ENCODE measurements at regions not wholly inside any gene's neighbourhood (a gene's known extent, or its start where the extent isn't known, plus 50 kb on each side); places are given as distances from the start of the nearest gene placed in this dataset.

- Histone ChIP-seq H3K9me3 (ENCODE audit: control insufficient read depth in 2 of 2, low read length in 2 of 2) (no peaks in the 10 kb centered on the region), H3K27me3 (ENCODE audit: control insufficient read depth, insufficient read depth, low read length) (peaks cover 2% of the 10 kb centered on the region), H3K4me1 (ENCODE audit: control insufficient read depth, insufficient read depth, low read length, poor library complexity, severe bottlenecking) (no peaks in the 10 kb centered on the region), H3K36me3 (ENCODE audit: control insufficient read depth, insufficient read depth, low read length) (no peaks in the 10 kb centered on the region), H3K27ac (ENCODE audit: insufficient read depth, low read length, poor library complexity, severe bottlenecking) (no peak overlapping the region), H3K4me3 (ENCODE audit: low read depth, low read length) (no peak overlapping the region)
- H3K27me3 Mint-ChIP-seq: peaks cover 17% of the 10 kb centered on the region
- no peaks in the 10 kb centered on the region for H3K4me1 Mint-ChIP-seq
- peaks cover 0 to 2% (median 0%) of the 10 kb centered on the region in 7 donors for H3K9me3 Mint-ChIP-seq
- ATAC-seq (ENCODE audit: low read depth in 2 of 2) (no peak), DNase-seq (no peak)
- H3K27ac Mint-ChIP-seq: no peak overlapping the region
- H3K4me3 Mint-ChIP-seq: no peak overlapping the region
- no peaks in the 10 kb centered on the region for H3K36me3 Mint-ChIP-seq
Observed at GRCh38 chr5:154117050-154117449, 73.5 kb upstream of the GALNT10 start.

GRCh38 chr5:154117930-154118329 lies 72.6 kb upstream of the GALNT10 start:
- ATAC-seq (ENCODE audit: low read depth in 2 of 2): no peak
- no peaks in the 10 kb centered on the region for H3K36me3 ChIP-seq (ENCODE audit: control insufficient read depth, insufficient read depth, low read length)
- H3K9me3 ChIP-seq (ENCODE audit: control insufficient read depth in 2 of 2, low read length in 2 of 2): no peaks in the 10 kb centered on the region
- H3K36me3 Mint-ChIP-seq: no peaks in the 10 kb centered on the region
- H3K4me3 Mint-ChIP-seq: no peak overlapping the region
- H3K27me3 Mint-ChIP-seq: peaks cover 20% of the 10 kb centered on the region
- H3K4me1 ChIP-seq (ENCODE audit: control insufficient read depth, insufficient read depth, low read length, poor library complexity, severe bottlenecking): no peaks in the 10 kb centered on the region
- H3K27me3 ChIP-seq (ENCODE audit: control insufficient read depth, insufficient read depth, low read length): peaks cover 2% of the 10 kb centered on the region
- peak overlapping the region in 1 of 3 donors; percentile 49 for H3K27ac Mint-ChIP-seq
- H3K4me3 ChIP-seq (ENCODE audit: low read depth, low read length): no peak overlapping the region
- no peak for DNase-seq
- no peaks in the 10 kb centered on the region for H3K9me3 Mint-ChIP-seq
- H3K4me1 Mint-ChIP-seq: no peaks in the 10 kb centered on the region
- no peak overlapping the region for H3K27ac ChIP-seq (ENCODE audit: insufficient read depth, low read length, poor library complexity, severe bottlenecking)

GRCh38 chr5:154118385-154118784 lies 72.1 kb upstream of the GALNT10 start:
- no peaks in the 10 kb centered on the region for H3K9me3 ChIP-seq (ENCODE audit: control insufficient read depth in 2 of 2, low read length in 2 of 2)
- Mint-ChIP-seq H3K4me3 (no peak overlapping the region), H3K9me3 (peaks cover 0 to 3% (median 0%) of the 10 kb centered on the region in 7 donors), H3K4me1 (no peaks in the 10 kb centered on the region), H3K27me3 (peaks cover 25% of the 10 kb centered on the region), H3K36me3 (no peaks in the 10 kb centered on the region), H3K27ac (no peak overlapping the region)
- no peak overlapping the region for H3K27ac ChIP-seq (ENCODE audit: insufficient read depth, low read length, poor library complexity, severe bottlenecking)
- peaks cover 2% of the 10 kb centered on the region for H3K27me3 ChIP-seq (ENCODE audit: control insufficient read depth, insufficient read depth, low read length)
- no peak overlapping the region for H3K4me3 ChIP-seq (ENCODE audit: low read depth, low read length)
- H3K4me1 ChIP-seq (ENCODE audit: control insufficient read depth, insufficient read depth, low read length, poor library complexity, severe bottlenecking): no peaks in the 10 kb centered on the region
- DNase-seq: no peak
- no peak for ATAC-seq (ENCODE audit: low read depth in 2 of 2)
- H3K36me3 ChIP-seq (ENCODE audit: control insufficient read depth, insufficient read depth, low read length): no peaks in the 10 kb centered on the region

- H3K27me3 Mint-ChIP-seq: peaks cover 26% of the 10 kb centered on the region
- H3K9me3 Mint-ChIP-seq: peaks cover 0 to 3% (median 0%) of the 10 kb centered on the region in 7 donors
- H3K4me1 Mint-ChIP-seq: no peaks in the 10 kb centered on the region
- no peak overlapping the region for H3K27ac Mint-ChIP-seq
- no peaks in the 10 kb centered on the region for H3K36me3 Mint-ChIP-seq
- Histone ChIP-seq H3K27me3 (ENCODE audit: control insufficient read depth, insufficient read depth, low read length) (peaks cover 2% of the 10 kb centered on the region), H3K4me1 (ENCODE audit: control insufficient read depth, insufficient read depth, low read length, poor library complexity, severe bottlenecking) (no peaks in the 10 kb centered on the region), H3K9me3 (ENCODE audit: control insufficient read depth in 2 of 2, low read length in 2 of 2) (no peaks in the 10 kb centered on the region), H3K36me3 (ENCODE audit: control insufficient read depth, insufficient read depth, low read length) (no peaks in the 10 kb centered on the region), H3K4me3 (ENCODE audit: low read depth, low read length) (no peak overlapping the region), H3K27ac (ENCODE audit: insufficient read depth, low read length, poor library complexity, severe bottlenecking) (no peak overlapping the region)
- ATAC-seq (ENCODE audit: low read depth in 2 of 2): no peak
- no peak for DNase-seq
- no peak overlapping the region for H3K4me3 Mint-ChIP-seq
Observed at GRCh38 chr5:154118893-154119336, 71.6 kb upstream of the GALNT10 start.

DNA sequence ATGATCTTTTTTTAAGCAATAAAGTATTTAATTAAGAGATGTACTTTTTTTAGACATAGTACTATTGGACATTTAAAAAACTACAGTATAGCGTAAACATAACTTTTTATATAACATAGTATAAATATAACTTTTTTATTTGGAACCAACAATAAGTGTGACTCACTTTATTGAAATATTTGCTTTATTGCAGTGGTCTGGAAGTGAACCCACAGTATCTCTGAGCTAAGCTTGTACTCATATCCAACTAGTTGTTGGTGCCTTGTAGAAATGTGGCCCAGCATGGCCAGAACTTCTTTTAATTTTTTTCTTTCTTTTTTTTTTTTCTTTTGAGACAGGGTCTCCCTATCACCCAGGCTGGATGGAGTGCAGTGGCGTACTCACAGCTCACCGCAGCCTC lies 61.5 kb upstream of the GALNT10 start:
- no peaks in the 10 kb centered on the region for H3K36me3 Mint-ChIP-seq
- no peak overlapping the region for H3K4me3 Mint-ChIP-seq
- H3K27ac Mint-ChIP-seq: no peak overlapping the region
- Histone ChIP-seq H3K27ac (ENCODE audit: insufficient read depth, low read length, poor library complexity, severe bottlenecking) (no peak overlapping the region), H3K4me3 (ENCODE audit: low read depth, low read length) (no peak overlapping the region), H3K36me3 (ENCODE audit: control insufficient read depth, insufficient read depth, low read length) (no peaks in the 10 kb centered on the region), H3K4me1 (ENCODE audit: control insufficient read depth, insufficient read depth, low read length, poor library complexity, severe bottlenecking) (no peaks in the 10 kb centered on the region), H3K27me3 (ENCODE audit: control insufficient read depth, insufficient read depth, low read length) (peaks cover 3% of the 10 kb centered on the region), H3K9me3 (ENCODE audit: control insufficient read depth in 2 of 2, low read length in 2 of 2) (no peaks in the 10 kb centered on the region)
- ATAC-seq (ENCODE audit: low read depth in 2 of 2) (no peak), DNase-seq (no peak)
- H3K9me3 Mint-ChIP-seq: peaks cover 0 to 6% (median 4%) of the 10 kb centered on the region in 7 donors
- H3K27me3 Mint-ChIP-seq: peaks cover 16% of the 10 kb centered on the region
- no peaks in the 10 kb centered on the region for H3K4me1 Mint-ChIP-seq

- no peaks in the 10 kb centered on the region for H3K4me1 Mint-ChIP-seq
- no peak overlapping the region for H3K27ac Mint-ChIP-seq
- DNase-seq (no peak), ATAC-seq (ENCODE audit: low read depth in 2 of 2) (no peak)
- Histone ChIP-seq H3K36me3 (ENCODE audit: control insufficient read depth, insufficient read depth, low read length) (no peaks in the 10 kb centered on the region), H3K4me3 (ENCODE audit: low read depth, low read length) (no peak overlapping the region), H3K27ac (ENCODE audit: insufficient read depth, low read length, poor library complexity, severe bottlenecking) (no peak overlapping the region), H3K4me1 (ENCODE audit: control insufficient read depth, insufficient read depth, low read length, poor library complexity, severe bottlenecking) (no peaks in the 10 kb centered on the region), H3K9me3 (ENCODE audit: control insufficient read depth in 2 of 2, low read length in 2 of 2) (no peaks in the 10 kb centered on the region), H3K27me3 (ENCODE audit: control insufficient read depth, insufficient read depth, low read length) (peaks cover 3% of the 10 kb centered on the region)
- no peaks in the 10 kb centered on the region for H3K36me3 Mint-ChIP-seq
- H3K9me3 Mint-ChIP-seq: peaks cover 0 to 5% (median 2%) of the 10 kb centered on the region in 7 donors
- no peak overlapping the region for H3K4me3 Mint-ChIP-seq
- H3K27me3 Mint-ChIP-seq: peaks cover 12% of the 10 kb centered on the region
Observed at GRCh38 chr5:154129921-154130320, 60.6 kb upstream of the GALNT10 start.

DNA sequence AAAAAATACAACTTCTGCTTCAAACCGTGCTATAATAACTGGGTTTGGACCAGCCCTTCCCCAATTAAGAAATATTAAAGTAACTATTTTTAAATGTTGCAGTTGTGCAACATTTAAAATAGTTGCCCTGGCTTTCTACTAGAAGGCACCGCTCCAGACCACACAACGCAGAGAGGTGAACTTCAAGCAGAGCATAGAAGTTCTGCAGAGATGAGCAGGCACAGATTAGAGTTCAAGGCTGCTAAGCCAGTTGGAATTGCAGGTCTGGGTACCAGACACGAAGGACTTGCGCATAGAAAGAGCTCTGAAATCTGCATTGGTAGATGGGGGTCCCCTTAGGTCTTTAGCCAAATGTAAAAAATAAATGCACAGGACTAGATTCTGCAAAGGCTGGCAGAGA lies 58.7 kb upstream of the GALNT10 start:
- Mint-ChIP-seq H3K9me3 (peaks cover 0 to 1% (median 0%) of the 10 kb centered on the region in 7 donors), H3K36me3 (no peaks in the 10 kb centered on the region), H3K27ac (no peak overlapping the region), H3K27me3 (peaks cover 5% of the 10 kb centered on the region), H3K4me3 (no peak overlapping the region), H3K4me1 (no peaks in the 10 kb centered on the region)
- no peaks in the 10 kb centered on the region for H3K4me1 ChIP-seq (ENCODE audit: control insufficient read depth, insufficient read depth, low read length, poor library complexity, severe bottlenecking)
- no peak overlapping the region for H3K4me3 ChIP-seq (ENCODE audit: low read depth, low read length)
- no peaks in the 10 kb centered on the region for H3K9me3 ChIP-seq (ENCODE audit: control insufficient read depth in 2 of 2, low read length in 2 of 2)
- peaks cover 3% of the 10 kb centered on the region for H3K27me3 ChIP-seq (ENCODE audit: control insufficient read depth, insufficient read depth, low read length)
- no peak overlapping the region for H3K27ac ChIP-seq (ENCODE audit: insufficient read depth, low read length, poor library complexity, severe bottlenecking)
- no peaks in the 10 kb centered on the region for H3K36me3 ChIP-seq (ENCODE audit: control insufficient read depth, insufficient read depth, low read length)
- DNase-seq (no peak), ATAC-seq (ENCODE audit: low read depth in 2 of 2) (no peak)

DNA sequence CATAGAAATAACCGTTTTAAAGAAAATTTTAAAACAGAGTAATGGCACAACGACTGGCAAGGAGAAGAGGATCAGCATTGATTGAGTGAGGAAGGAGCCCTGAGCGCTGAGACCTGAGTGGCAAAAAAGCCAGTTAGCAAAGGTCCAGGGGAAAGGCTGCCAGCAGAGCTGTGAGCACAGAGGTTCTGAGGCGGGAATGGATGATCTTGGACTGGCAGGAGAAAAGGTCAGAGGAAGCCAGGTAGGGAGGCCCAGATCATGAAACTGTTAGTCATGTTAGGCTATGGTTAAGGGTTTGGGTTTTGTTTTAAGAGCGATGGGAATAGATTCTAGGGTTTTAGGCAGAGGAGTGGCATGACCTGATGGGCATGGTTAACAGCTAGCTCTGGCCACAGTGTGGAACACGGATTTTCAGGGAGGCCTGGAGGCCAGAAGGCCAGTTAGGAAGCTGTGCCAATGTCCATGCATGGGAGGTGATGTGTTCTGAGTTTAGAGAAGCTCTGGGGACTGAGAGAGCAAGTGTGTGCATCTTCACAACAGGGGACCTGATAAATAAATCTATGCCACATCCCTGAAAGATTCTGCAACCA lies 57.7 kb upstream of the GALNT10 start:
- H3K4me3 Mint-ChIP-seq: no peak overlapping the region
- H3K27me3 Mint-ChIP-seq: peaks cover 5% of the 10 kb centered on the region
- no peaks in the 10 kb centered on the region for H3K9me3 ChIP-seq (ENCODE audit: control insufficient read depth in 2 of 2, low read length in 2 of 2)
- H3K36me3 ChIP-seq (ENCODE audit: control insufficient read depth, insufficient read depth, low read length): no peaks in the 10 kb centered on the region
- peaks cover 0 to 1% (median 0%) of the 10 kb centered on the region in 7 donors for H3K9me3 Mint-ChIP-seq
- no peak overlapping the region for H3K27ac Mint-ChIP-seq
- DNase-seq (no peak), ATAC-seq (ENCODE audit: low read depth in 2 of 2) (no peak)
- no peaks in the 10 kb centered on the region for H3K36me3 Mint-ChIP-seq
- H3K4me1 ChIP-seq (ENCODE audit: control insufficient read depth, insufficient read depth, low read length, poor library complexity, severe bottlenecking): no peaks in the 10 kb centered on the region
- no peak overlapping the region for H3K27ac ChIP-seq (ENCODE audit: insufficient read depth, low read length, poor library complexity, severe bottlenecking)
- no peak overlapping the region for H3K4me3 ChIP-seq (ENCODE audit: low read depth, low read length)
- peaks cover 3% of the 10 kb centered on the region for H3K27me3 ChIP-seq (ENCODE audit: control insufficient read depth, insufficient read depth, low read length)
- H3K4me1 Mint-ChIP-seq: no peaks in the 10 kb centered on the region

Measured in CD4-positive, CD25-positive, alpha-beta regulatory T cell (primary cell).